NCI-H2171 (cell line): ENCODE measurements at regions not wholly inside any gene's neighbourhood (a gene's known extent, or its start where the extent isn't known, plus 50 kb on each side); places are given as distances from the start of the nearest gene placed in this dataset.

Experiments used
- DNase-seq: peaks from one replicate; lab custom pipeline; 2025; lab: John Stamatoyannopoulos, UW

- DNase-seq, result no peak
Measured at GRCh38 chr12:93134175-93134890, 205.2 kb upstream of the EEA1 start.

- no peak for DNase-seq
Measured at GRCh38 chr12:93134893-93135285, 205.8 kb upstream of the EEA1 start.

- no peak for DNase-seq
Measured at GRCh38 chr12:93135286-93136239, 206.5 kb upstream of the EEA1 start.

- DNase-seq, result no peak
Measured at GRCh38 chr12:93136253-93137055, 207.4 kb upstream of the EEA1 start.

GRCh38 chr12:93137656-93138612 is 208.8 kb upstream of the EEA1 start:
- DNase-seq, result no peak

GRCh38 chr12:93139028-93139665 is 210.1 kb upstream of the EEA1 start:
- DNase-seq, result no peak

GRCh38 chr12:93140325-93140724 is 211.2 kb upstream of the EEA1 start:
- no peak for DNase-seq

GRCh38 chr12:93140801-93141200 is 211.7 kb upstream of the EEA1 start:
- no peak for DNase-seq

GRCh38 chr12:93142881-93143280 is 213.8 kb upstream of the EEA1 start:
- no peak for DNase-seq

- DNase-seq, result no peak
Measured at GRCh38 chr12:93144109-93144508, 215.0 kb upstream of the EEA1 start.

GRCh38 chr12:93145086-93145485 is 216.0 kb upstream of the EEA1 start:
- DNase-seq, result no peak

- DNase-seq, result no peak
Measured at GRCh38 chr12:93146263-93146939, 217.3 kb upstream of the EEA1 start.

GRCh38 chr12:93146970-93147369 is 217.9 kb upstream of the EEA1 start:
- no peak for DNase-seq

GRCh38 chr12:93148412-93148811 is 219.3 kb upstream of the EEA1 start:
- DNase-seq, result no peak

GRCh38 chr12:93149229-93149628 is 220.1 kb upstream of the EEA1 start:
- DNase-seq, result no peak

- no peak for DNase-seq
Measured at GRCh38 chr12:93151079-93151762, 222.1 kb upstream of the EEA1 start.

GRCh38 chr12:93152617-93153016 is 223.5 kb upstream of the EEA1 start:
- DNase-seq, result no peak

GRCh38 chr12:93153321-93153720 is 224.2 kb upstream of the EEA1 start:
- no peak for DNase-seq

- DNase-seq, result no peak
Measured at GRCh38 chr12:93154096-93154728, 223.5 kb upstream of the NUDT4 start.
